GM10266 (cell line): ENCODE measurements at regions not wholly inside any gene's neighbourhood (a gene's known extent, or its start where the extent isn't known, plus 50 kb on each side); places are given as distances from the start of the nearest gene placed in this dataset.
"Not testable (repeated sequence)": the region's sequence is repeated elsewhere in the genome, so short reads cannot be mapped to it uniquely, and the experiment has no call there.

Experiments used
- DNase-seq: peaks from one replicate; pipeline ENCODE4 v3.0.0; 2012; ENCODE audit errors: extremely low spot score

GRCh38 chr1:143850637-143851036 is 121.1 kb downstream of the FAM72C start:
- DNase-seq, result not testable (repeated sequence)

- not testable (repeated sequence) for DNase-seq
Measured at GRCh38 chr1:143848859-143849258, 122.9 kb downstream of the FAM72C start.

- DNase-seq, result not testable (repeated sequence)
Measured at GRCh38 chr1:143845193-143845592, 126.6 kb downstream of the FAM72C start.

- DNase-seq, result not testable (repeated sequence)
Measured at GRCh38 chr1:143842058-143842457, 129.7 kb downstream of the FAM72C start.

DNA sequence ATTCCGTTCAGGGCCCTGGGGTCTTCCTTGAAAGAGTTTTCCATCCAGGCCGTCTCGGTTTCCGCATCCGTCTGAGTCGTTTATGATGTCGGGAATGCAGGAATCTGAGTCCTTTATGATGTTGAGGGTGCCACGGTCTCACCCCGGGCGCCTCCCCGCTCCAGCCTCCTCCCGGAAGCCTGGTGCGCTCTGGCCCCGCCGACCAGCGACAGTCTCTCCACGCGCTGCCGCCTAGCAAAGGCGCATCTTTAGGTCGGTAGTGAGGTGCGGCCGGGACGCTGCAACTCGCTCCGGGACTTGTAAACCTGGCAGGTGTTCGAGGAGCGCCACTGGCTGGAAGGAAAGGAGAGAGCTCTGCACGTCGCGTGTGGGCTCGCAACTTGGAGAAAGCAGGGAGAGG is 132.6 kb downstream of the FAM72C start:
- DNase-seq, result not testable (repeated sequence)

- DNase-seq, result not testable (repeated sequence)
Measured at GRCh38 chr1:143838598-143838929, 133.2 kb downstream of the FAM72C start.

- not testable (repeated sequence) for DNase-seq
Measured at GRCh38 chr1:143837924-143838597, 133.7 kb downstream of the FAM72C start.

DNA sequence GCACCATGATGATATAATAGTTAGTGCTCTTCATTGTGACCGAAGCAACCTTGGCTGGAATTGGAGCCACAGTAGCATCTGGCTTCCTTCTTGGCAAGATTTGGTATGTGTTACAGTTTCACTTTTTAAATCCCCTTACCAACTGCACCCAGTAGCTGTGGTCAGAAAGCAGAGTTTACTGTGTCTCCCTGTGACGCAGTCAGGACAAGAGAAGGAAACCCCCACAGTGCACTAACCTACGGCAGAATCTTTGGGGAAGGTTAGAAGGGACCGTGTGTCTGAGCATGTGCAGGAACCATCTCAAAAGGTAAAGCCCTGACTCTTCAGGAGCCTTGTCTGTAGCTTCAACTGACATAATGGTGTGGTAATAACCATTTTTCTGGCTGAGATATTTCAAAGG is 138.4 kb downstream of the FAM72C start:
- DNase-seq, result not testable (repeated sequence)

DNA sequence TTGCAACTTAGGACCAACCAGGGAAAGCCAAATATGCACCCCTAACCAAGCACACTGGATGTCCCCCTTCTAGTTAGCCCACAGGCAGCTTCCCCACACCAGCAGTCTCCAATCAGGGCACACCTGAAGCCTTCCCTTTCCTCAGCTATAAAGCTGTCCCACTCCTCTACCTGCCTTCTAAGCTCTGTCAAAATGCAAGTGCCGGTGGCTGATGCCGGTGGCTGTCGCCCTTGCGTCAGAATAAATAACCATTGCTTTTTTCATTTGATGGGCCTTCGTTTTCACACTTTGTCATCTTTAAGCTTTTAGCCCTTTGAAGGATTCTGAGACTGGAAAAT is 139.4 kb downstream of the FAM72C start:
- DNase-seq, result not testable (repeated sequence)

DNA sequence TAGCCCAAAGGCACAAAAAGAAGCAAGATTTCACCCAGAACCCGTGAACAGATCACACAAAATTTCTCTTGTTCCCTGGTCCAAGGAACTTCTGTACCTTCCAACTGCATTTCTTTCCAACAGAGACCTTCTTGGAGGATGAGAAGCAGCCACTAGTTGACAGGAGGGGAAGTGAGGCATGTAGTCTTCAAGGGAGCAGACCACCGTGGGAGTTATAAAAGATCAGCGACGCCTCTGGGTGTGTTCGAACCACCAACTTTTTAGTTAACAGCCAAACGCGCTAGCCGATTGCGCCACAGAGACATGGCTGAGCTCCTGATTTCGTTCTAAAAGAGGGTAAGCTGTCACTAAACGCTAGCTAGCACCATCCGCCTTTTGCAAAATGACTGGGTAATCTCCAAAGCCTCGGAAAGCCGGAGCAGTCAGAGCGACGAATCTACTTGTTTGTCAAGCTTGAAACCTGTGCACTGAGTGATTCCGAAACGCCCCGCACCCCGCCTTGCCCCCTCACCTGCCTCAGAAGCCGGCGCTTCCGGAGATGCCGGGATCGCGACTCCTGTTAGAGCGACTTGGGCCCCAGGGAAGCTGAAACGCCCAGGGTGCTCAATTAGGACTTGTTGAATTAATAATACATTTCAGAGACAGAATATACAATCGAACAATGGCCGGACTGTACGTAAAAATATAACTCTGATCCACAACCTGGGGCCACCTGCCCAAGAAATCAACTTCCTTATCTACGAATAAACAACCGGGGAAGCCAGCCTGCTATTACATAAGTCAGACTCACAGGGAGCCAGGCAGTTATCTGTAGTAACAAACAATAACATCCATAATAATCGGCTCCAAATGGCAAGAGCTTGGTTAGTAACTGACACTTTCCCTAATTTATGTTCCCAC is 140.1 kb downstream of the FAM72C start:
- not testable (repeated sequence) for DNase-seq

GRCh38 chr1:143826162-143826561 is 145.6 kb downstream of the FAM72C start:
- DNase-seq, result not testable (repeated sequence)

DNA sequence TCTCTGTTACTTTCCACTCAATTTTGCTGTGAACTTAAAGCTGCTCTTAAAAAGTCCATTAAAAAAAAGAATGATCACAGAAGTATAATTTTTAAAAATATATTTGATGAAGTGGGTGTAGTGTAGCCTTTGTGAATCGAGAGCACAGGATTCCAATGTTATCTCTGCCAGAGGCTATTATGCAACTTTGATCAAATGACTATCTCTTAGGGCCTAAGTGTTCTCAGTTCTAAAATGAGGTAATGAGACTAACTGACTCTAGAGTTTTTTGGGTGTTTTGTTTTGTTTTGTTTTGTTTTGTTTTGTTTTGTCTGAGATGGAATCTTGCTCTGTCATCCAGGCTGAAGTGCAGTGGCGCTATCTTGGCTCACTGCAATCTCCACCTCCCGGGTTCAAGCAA is 147.5 kb downstream of the FAM72C start:
- not testable (repeated sequence) for DNase-seq

DNA sequence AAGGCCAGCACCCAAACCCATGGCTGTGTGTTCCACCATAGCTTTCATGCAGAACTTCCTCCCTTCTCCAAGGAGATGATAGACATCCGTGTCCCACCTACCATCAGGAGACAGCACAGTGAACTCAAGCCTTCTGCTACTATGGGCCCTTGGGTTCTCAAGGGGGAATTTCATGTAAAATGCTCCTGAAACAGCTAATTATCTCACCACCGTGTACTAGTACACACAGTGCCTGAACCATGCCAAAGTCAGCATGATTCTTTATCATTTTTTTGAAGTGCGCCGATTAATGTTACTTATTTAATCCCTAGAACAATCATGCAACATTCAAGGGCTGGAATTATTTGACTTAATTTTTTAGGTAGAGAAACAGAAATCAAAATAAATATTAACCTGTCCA is 151.7 kb downstream of the FAM72C start:
- not testable (repeated sequence) for DNase-seq

- DNase-seq, result not testable (repeated sequence)
Measured at GRCh38 chr1:143816369-143816768, 155.4 kb downstream of the FAM72C start.

DNA sequence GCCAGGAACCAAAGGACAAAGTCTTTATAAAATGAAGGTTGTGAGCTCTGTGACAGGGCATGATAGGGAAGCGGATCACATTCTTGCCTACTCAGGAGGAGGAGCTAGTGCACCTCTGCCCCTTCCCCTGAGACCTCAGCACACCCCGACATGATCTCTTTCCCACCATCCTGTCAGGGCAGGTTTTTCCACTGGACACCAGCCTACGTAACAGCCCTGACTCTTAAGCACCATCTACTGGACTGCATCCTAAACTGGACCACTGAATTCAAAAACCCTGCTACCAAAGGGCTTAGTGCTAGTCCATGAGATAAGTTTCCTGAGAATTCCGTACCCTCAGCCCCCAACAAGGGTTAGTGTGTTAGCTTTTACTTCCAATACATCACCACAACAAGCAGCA is 166.4 kb downstream of the FAM72C start:
- not testable (repeated sequence) for DNase-seq

- DNase-seq, result not testable (repeated sequence)
Measured at GRCh38 chr1:143804707-143805356, 167.0 kb downstream of the FAM72C start.

- DNase-seq, result peak; percentile 1
Measured at GRCh38 chr1:143803927-143804411, 167.8 kb downstream of the FAM72C start.

- DNase-seq, result not testable (repeated sequence)
Measured at GRCh38 chr1:143803095-143803494, 168.7 kb downstream of the FAM72C start.

DNA sequence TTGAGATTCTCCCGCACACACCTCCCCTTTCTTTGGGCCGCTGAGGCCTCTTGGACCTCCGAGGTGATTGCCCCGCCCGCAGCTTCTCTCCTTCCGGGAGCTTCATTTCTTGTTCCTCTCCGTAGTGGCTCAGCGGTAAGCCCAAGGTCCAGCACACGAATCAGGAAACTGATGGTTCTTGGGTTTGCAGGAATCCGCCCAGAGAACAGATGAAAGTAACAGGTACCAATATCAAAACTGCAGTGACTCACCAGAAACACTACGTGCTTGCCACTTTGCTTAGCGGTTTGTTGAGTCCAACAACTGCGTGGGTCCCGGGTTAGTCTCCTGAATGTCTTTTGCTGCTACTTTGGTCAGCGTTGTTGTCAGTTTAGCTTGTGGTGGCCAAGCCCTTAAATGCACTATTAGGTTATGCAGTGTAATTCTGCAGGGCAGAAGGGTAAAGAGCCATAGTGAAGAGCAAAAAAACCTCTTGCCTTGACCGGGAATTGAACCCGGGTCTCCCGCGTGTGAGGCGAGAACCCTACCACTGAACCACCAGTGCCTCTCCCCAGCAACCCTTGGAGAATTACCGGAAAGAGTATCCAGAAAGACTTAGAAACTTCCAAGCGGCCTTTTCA is 172.1 kb downstream of the FAM72C start:
- not testable (repeated sequence) for DNase-seq

DNA sequence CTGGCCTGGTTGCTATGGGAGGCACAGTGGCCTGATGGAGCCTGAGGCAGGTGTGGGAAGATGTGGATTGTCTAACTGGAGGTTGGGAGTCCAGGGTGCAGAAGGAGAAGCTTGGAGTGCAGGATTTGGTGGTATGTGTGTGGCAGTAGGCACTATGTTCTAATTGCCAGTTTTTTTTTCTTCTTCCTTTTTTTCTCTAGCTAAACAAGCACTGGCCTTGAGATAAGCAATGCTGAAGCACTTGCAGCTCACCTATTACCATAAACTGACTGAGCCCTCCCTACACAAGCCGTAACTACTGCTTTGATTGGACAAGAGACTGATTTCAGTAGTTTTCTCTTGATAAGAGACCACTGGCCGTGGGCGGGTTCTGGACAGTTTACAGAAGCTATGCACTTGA is 175.4 kb downstream of the FAM72C start:
- not testable (repeated sequence) for DNase-seq
